T-cell (primary cell): ENCODE measurements at regions not wholly inside any gene's neighbourhood (a gene's known extent, or its start where the extent isn't known, plus 50 kb on each side); places are given as distances from the start of the nearest gene placed in this dataset.

ENCODE experiments used
- ATAC-seq, 4 experiments: fragments of 200-7000 bp in 3 of 4; fragments of 150-1000 bp in 1 of 4; cut with Tn5 transposase; replicated peaks in 1 of 4; 1 replicate in 3 of 4; 2 replicates in 1 of 4; pipeline ENCODE4 v1.10.0; 2021; ENCODE audit warnings: moderate library complexity in 3 of 4, mild to moderate bottlenecking in 2 of 4, moderate number of reproducible peaks in 1 of 4
- CTCF ChIA-PET, 2 donors: fragments of 300-600 bp; sonication (Branson Sonifier 250); formaldehyde crosslinking; loops; one replicate each; lab custom pipeline; 2022; ENCODE audit warnings: antibody characterized with exemption in 2 of 2; lab: Charles Lee
- POLR2A ChIA-PET, 2 donors: fragments of 300-600 bp; sonication (Branson Sonifier 250); formaldehyde crosslinking; loops; one replicate each; lab custom pipeline; 2022; ENCODE audit warnings: antibody characterized with exemption in 2 of 2; lab: Charles Lee
- DNase-seq, 35 experiments: peaks; one replicate each; pipeline versions ENCODE4 v3.0.0 to v3.0.0-alpha.2; 2013 to 2023
- H3K27ac ChIP-seq: one replicate; pipeline ENCODE4 v1.5.1; 2013; ENCODE audit warnings: low read length
- H3K27me3 ChIP-seq, 2 experiments: replicated peaks in 1 of 2; 1 replicate in 1 of 2; 2 replicates in 1 of 2; pipeline versions ENCODE4 v1.6.1 to v1.7.0; 2013; ENCODE audit warnings: low read length in 1 of 2, mixed read lengths in 1 of 2; ENCODE audit not compliant: control insufficient read depth in 2 of 2, insufficient read depth in 2 of 2; ENCODE audit errors: extremely low read depth in 1 of 2
- H3K36me3 ChIP-seq, 2 donors: 1 replicate in 1 of 2; 2 replicates in 1 of 2; pipeline versions ENCODE4 v1.6.1 to v1.7.0; 2013; ENCODE audit warnings: low read length in 1 of 2; ENCODE audit not compliant: control insufficient read depth in 2 of 2, insufficient read depth in 1 of 2; ENCODE audit errors: extremely low read depth in 1 of 2
- H3K4me1 ChIP-seq, 2 experiments: 1 replicate in 1 of 2; 2 replicates in 1 of 2; pipeline versions ENCODE4 v1.6.1 to v1.7.0; 2013; ENCODE audit warnings: low read length in 2 of 2, mixed read lengths in 1 of 2; ENCODE audit not compliant: insufficient read depth in 2 of 2, control insufficient read depth in 1 of 2; ENCODE audit errors: extremely low read depth in 1 of 2
- H3K4me3 ChIP-seq, 2 donors: 1 replicate in 1 of 2; 2 replicates in 1 of 2; pipeline versions ENCODE4 v1.5.1 to v1.7.0; 2013; ENCODE audit warnings: mild to moderate bottlenecking in 2 of 2, low read length in 1 of 2, moderate library complexity in 1 of 2; ENCODE audit not compliant: control insufficient read depth in 1 of 2; ENCODE audit errors: extremely low read depth in 1 of 2
- H3K9me3 ChIP-seq: 2 replicates; pipeline ENCODE4 v1.7.0; 2013
- H3K27ac Mint-ChIP-seq, 2 donors: one replicate each; pipeline ENCODE4 v1.8.0; 2020 to 2021; ENCODE audit warnings: mild to moderate bottlenecking in 2 of 2, mixed read lengths in 2 of 2
- H3K27me3 Mint-ChIP-seq, 2 donors: one replicate each; pipeline ENCODE4 v1.8.0; 2021 to 2022; ENCODE audit warnings: mixed read lengths in 2 of 2
- H3K36me3 Mint-ChIP-seq: one replicate; pipeline ENCODE4 v1.8.0; 2021; ENCODE audit warnings: mixed read lengths
- H3K4me1 Mint-ChIP-seq, 3 donors: one replicate each; pipeline ENCODE4 v1.8.0; 2020 to 2022; ENCODE audit warnings: mixed read lengths in 3 of 3, mild to moderate bottlenecking in 1 of 3
- H3K4me3 Mint-ChIP-seq, 3 donors: one replicate each; pipeline ENCODE4 v1.8.0; 2020 to 2022; ENCODE audit warnings: mild to moderate bottlenecking in 3 of 3, mixed read lengths in 3 of 3, moderate library complexity in 3 of 3
- H3K9me3 Mint-ChIP-seq, 3 donors: one replicate each; pipeline ENCODE4 v1.8.0; 2020 to 2022; ENCODE audit warnings: mixed read lengths in 3 of 3
- WGBS: methylation state at CpG from one replicate; pipeline ENCODE4 v1.1.5; 2013; ENCODE audit warnings: missing lambda C conversion rate; ENCODE audit not compliant: insufficient coverage; 5-methylcytosine and 5-hydroxymethylcytosine counted together

DNA sequence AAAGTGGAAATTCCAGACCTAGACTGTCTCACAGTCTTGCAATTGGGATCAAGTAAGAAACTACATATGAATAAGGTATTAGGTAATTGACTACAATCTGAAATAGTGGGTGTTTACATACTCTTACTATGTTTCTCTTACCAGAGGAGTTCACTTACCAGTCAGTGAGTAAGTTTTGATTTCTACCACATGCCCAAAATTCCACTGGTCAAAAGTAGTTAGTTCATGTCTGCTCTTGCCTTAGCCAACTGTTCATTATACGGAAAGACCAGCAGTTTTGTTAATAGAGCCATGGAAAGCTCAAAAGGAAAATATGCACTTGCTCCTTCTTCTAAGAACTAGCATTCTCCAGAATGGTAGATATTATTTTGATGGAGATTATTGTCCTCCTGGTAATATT lies 490.8 kb downstream of the RFC3 start:
- Mint-ChIP-seq H3K27ac (no peak overlapping the region), H3K36me3 (no peaks in the 10 kb centered on the region), H3K27me3 (no peaks in the 10 kb centered on the region), H3K9me3 (peaks cover 6 to 14% (median 13%) of the 10 kb centered on the region in 3 donors), H3K4me3 (no peak overlapping the region), H3K4me1 (no peaks in the 10 kb centered on the region)
- no peaks in the 10 kb centered on the region for H3K27me3 ChIP-seq
- WGBS: no CpG with 5 or more reads among the region's 1 CpG
- H3K36me3 ChIP-seq: no peaks in the 10 kb centered on the region
- H3K4me3 ChIP-seq: no peak overlapping the region
- no peaks in the 10 kb centered on the region for H3K9me3 ChIP-seq
- ATAC-seq (no peak), DNase-seq (no peak)
- ChIA-PET CTCF (no interaction called here), POLR2A (no interaction called here)
- H3K4me1 ChIP-seq: no peaks in the 10 kb centered on the region
- H3K27ac ChIP-seq: no peak overlapping the region

GRCh38 chr13:34310539-34310938 lies 492.6 kb downstream of the RFC3 start:
- H3K36me3 ChIP-seq: no peaks in the 10 kb centered on the region
- ChIA-PET CTCF (interaction anchor here in 1 of 2 donors (0.5 kb wide), 1 partner anchor 17 kb away, joined by 4 read pairs; no protein-coding TSS in a partner anchor), POLR2A (no interaction called here)
- no peak overlapping the region for H3K4me3 Mint-ChIP-seq
- no peak overlapping the region for H3K27ac ChIP-seq
- H3K4me1 Mint-ChIP-seq: no peaks in the 10 kb centered on the region
- peaks cover 3 to 10% (median 5%) of the 10 kb centered on the region in 3 donors for H3K9me3 Mint-ChIP-seq
- H3K27me3 Mint-ChIP-seq: no peaks in the 10 kb centered on the region
- ATAC-seq: no peak
- DNase-seq: no peak
- no CpG with 5 or more reads among the region's 3 CpGs for WGBS
- H3K4me1 ChIP-seq: no peaks in the 10 kb centered on the region
- no peaks in the 10 kb centered on the region for H3K36me3 Mint-ChIP-seq
- H3K27me3 ChIP-seq: no peaks in the 10 kb centered on the region
- no peaks in the 10 kb centered on the region for H3K9me3 ChIP-seq
- no peak overlapping the region for H3K4me3 ChIP-seq
- no peak overlapping the region for H3K27ac Mint-ChIP-seq

- ChIA-PET CTCF (no interaction called here), POLR2A (no interaction called here)
- H3K36me3 Mint-ChIP-seq: no peaks in the 10 kb centered on the region
- no peaks in the 10 kb centered on the region for H3K4me1 Mint-ChIP-seq
- H3K27ac Mint-ChIP-seq: no peak overlapping the region
- H3K27ac ChIP-seq: no peak overlapping the region
- no peak for DNase-seq
- H3K4me3 ChIP-seq: no peak overlapping the region
- no peaks in the 10 kb centered on the region for H3K4me1 ChIP-seq
- H3K27me3 Mint-ChIP-seq: no peaks in the 10 kb centered on the region
- no peak overlapping the region for H3K4me3 Mint-ChIP-seq
- H3K36me3 ChIP-seq: no peaks in the 10 kb centered on the region
- ATAC-seq: no peak
- no peaks in the 10 kb centered on the region for H3K9me3 ChIP-seq
- no peaks in the 10 kb centered on the region for H3K27me3 ChIP-seq
- H3K9me3 Mint-ChIP-seq: peaks cover 3 to 10% (median 5%) of the 10 kb centered on the region in 3 donors
Observed at GRCh38 chr13:34311251-34311650, 493.3 kb downstream of the RFC3 start.

GRCh38 chr13:34312578-34312977 lies 494.6 kb downstream of the RFC3 start:
- Mint-ChIP-seq H3K27me3 (no peaks in the 10 kb centered on the region), H3K4me3 (no peak overlapping the region)
- WGBS: no CpG with 5 or more reads among the region's 1 CpG

DNA sequence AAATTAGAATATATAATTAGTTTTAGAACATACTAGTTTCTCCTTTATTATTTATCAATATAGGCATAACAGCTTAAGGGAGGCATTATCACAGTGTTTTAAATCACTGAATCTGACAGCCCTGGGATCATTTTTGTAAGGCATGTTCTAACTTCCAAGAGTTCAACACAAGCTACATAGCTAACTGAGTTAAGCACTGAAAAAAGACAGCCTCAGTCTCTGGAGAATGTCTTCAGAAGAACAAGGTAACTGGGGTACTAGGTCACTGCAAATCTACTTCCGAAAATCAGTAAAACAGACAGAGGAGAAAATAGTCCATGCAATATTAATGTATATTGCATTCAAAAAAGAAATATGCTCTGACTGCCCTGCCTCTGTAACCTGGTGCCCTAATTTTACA lies 502.1 kb downstream of the RFC3 start:
- no peak overlapping the region for H3K4me3 ChIP-seq
- H3K27ac ChIP-seq: no peak overlapping the region
- ChIA-PET CTCF (no interaction called here), POLR2A (no interaction called here)
- H3K27me3 ChIP-seq: no peaks in the 10 kb centered on the region
- Mint-ChIP-seq H3K9me3 (no peaks in the 10 kb centered on the region), H3K36me3 (no peaks in the 10 kb centered on the region), H3K4me1 (no peaks in the 10 kb centered on the region), H3K27ac (no peak overlapping the region), H3K27me3 (no peaks in the 10 kb centered on the region), H3K4me3 (no peak overlapping the region)
- DNase-seq: no peak
- no CpG with 5 or more reads among the region's 1 CpG for WGBS
- H3K4me1 ChIP-seq: no peaks in the 10 kb centered on the region
- ATAC-seq: no peak
- no peaks in the 10 kb centered on the region for H3K9me3 ChIP-seq
- no peaks in the 10 kb centered on the region for H3K36me3 ChIP-seq

More at GRCh38 chr13:34312578-34312977, 494.6 kb downstream of the RFC3 start:
- no peak overlapping the region for H3K27ac ChIP-seq
- Mint-ChIP-seq H3K9me3 (peaks cover 0 to 6% (median 5%) of the 10 kb centered on the region in 3 donors), H3K36me3 (no peaks in the 10 kb centered on the region), H3K4me1 (no peaks in the 10 kb centered on the region), H3K27ac (no peak overlapping the region)
- no peaks in the 10 kb centered on the region for H3K4me1 ChIP-seq
- H3K9me3 ChIP-seq: no peaks in the 10 kb centered on the region
- DNase-seq (no peak), ATAC-seq (no peak)
- ChIA-PET POLR2A (no interaction called here), CTCF (no interaction called here)
- no peak overlapping the region for H3K4me3 ChIP-seq
- no peaks in the 10 kb centered on the region for H3K36me3 ChIP-seq
- H3K27me3 ChIP-seq: no peaks in the 10 kb centered on the region

GRCh38 chr13:34322014-34322742 lies 504.2 kb downstream of the RFC3 start:
- Histone ChIP-seq H3K9me3 (no peaks in the 10 kb centered on the region), H3K27ac (no peak overlapping the region), H3K4me1 (no peaks in the 10 kb centered on the region), H3K4me3 (no peak overlapping the region), H3K27me3 (no peaks in the 10 kb centered on the region), H3K36me3 (no peaks in the 10 kb centered on the region)
- ChIA-PET CTCF (no interaction called here), POLR2A (no interaction called here)
- Mint-ChIP-seq H3K4me1 (no peaks in the 10 kb centered on the region), H3K27ac (no peak overlapping the region), H3K36me3 (no peaks in the 10 kb centered on the region), H3K4me3 (no peak overlapping the region), H3K9me3 (no peaks in the 10 kb centered on the region), H3K27me3 (no peaks in the 10 kb centered on the region)
- WGBS: 71% methylated on average over 5 of the region's 9 CpGs
- DNase-seq (no peak), ATAC-seq (no peak)

- H3K27ac ChIP-seq: no peak overlapping the region
- H3K9me3 Mint-ChIP-seq: peaks cover 3 to 5% (median 4%) of the 10 kb centered on the region in 3 donors
- H3K27ac Mint-ChIP-seq: no peak overlapping the region
- 63% methylated on average over 2 of the region's 3 CpGs for WGBS
- no peak overlapping the region for H3K4me3 Mint-ChIP-seq
- no peaks in the 10 kb centered on the region for H3K4me1 Mint-ChIP-seq
- no peaks in the 10 kb centered on the region for H3K27me3 Mint-ChIP-seq
- CTCF ChIA-PET: no interaction called here
- H3K27me3 ChIP-seq: no peaks in the 10 kb centered on the region
- no peak overlapping the region for H3K4me3 ChIP-seq
- no peaks in the 10 kb centered on the region for H3K36me3 Mint-ChIP-seq
- no peak for ATAC-seq
- POLR2A ChIA-PET: no interaction called here
- no peaks in the 10 kb centered on the region for H3K36me3 ChIP-seq
- H3K9me3 ChIP-seq: no peaks in the 10 kb centered on the region
- H3K4me1 ChIP-seq: no peaks in the 10 kb centered on the region
- no peak for DNase-seq
Observed at GRCh38 chr13:34322743-34323074, 504.8 kb downstream of the RFC3 start.
